Esophagus (tissue), 2 donors: ENCODE measurements at regions not wholly inside any gene's neighbourhood (a gene's known extent, or its start where the extent isn't known, plus 50 kb on each side); places are given as distances from the start of the nearest gene placed in this dataset.

Experiments
- H3K27ac ChIP-seq, 2 donors: one replicate each; pipeline ENCODE4 v1.5.1; 2013; ENCODE audit warnings: low read depth in 2 of 2, mild to moderate bottlenecking in 2 of 2, inconsistent platforms in 1 of 2, low read length in 1 of 2, moderate library complexity in 1 of 2
- H3K27me3 ChIP-seq, 2 donors: one replicate each; pipeline ENCODE4 v1.6.1; 2013; ENCODE audit warnings: low read length in 2 of 2, control low read depth in 1 of 2, mild to moderate bottlenecking in 1 of 2; ENCODE audit not compliant: insufficient read depth in 2 of 2, control insufficient read depth in 1 of 2
- H3K36me3 ChIP-seq, 2 donors: one replicate each; pipeline ENCODE4 v1.6.1; 2013; ENCODE audit warnings: low read length in 1 of 2; ENCODE audit not compliant: control insufficient read depth in 2 of 2, insufficient read depth in 2 of 2
- H3K4me1 ChIP-seq, 2 donors: one replicate each; pipeline ENCODE4 v1.6.1; 2013; ENCODE audit warnings: low read length in 1 of 2; ENCODE audit not compliant: control insufficient read depth in 2 of 2, insufficient read depth in 2 of 2
- H3K4me3 ChIP-seq, 2 donors: one replicate each; pipeline ENCODE4 v1.5.1; 2013; ENCODE audit warnings: low read length in 2 of 2, mild to moderate bottlenecking in 2 of 2, low read depth in 1 of 2, moderate library complexity in 1 of 2
- H3K9me3 ChIP-seq, 2 donors: one replicate each; pipeline ENCODE4 v1.6.1; 2013; ENCODE audit warnings: mild to moderate bottlenecking in 2 of 2, low read depth in 1 of 2, low read length in 1 of 2, moderate library complexity in 1 of 2; ENCODE audit not compliant: control insufficient read depth in 2 of 2, insufficient read depth in 1 of 2
- WGBS, 2 donors: extraction: QIAGEN DNeasy Blood & Tissue Kit; methylation state at CpG; one replicate each; pipeline ENCODE4 v1.1.7; 2013; 5-methylcytosine and 5-hydroxymethylcytosine counted together
- donor health status: healthy with polysubstance abuse.
- donor health status: Bipolar disorder and iron deficiency.

DNA sequence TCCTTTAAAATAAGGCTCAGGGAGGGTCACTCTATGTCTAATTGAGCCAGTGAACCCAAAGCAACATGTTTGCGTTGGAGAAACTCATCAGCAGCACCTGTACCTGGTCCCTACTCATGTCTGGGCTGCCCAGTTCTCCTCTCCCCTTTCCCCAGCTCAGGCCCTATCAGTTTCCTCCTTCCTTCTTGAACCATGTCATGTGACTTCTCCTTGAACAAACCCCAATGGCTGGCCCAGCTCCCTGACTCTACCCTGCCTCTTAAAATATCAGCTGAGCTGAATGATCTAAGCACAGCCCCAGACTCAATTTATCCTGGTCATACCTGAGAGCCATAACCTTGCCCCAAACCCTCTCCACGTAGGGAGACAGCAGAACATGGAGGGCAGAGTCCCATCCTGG lies 290.9 kb downstream of the LPIN1 start:
- no peaks in the 10 kb centered on the region for H3K27me3 ChIP-seq
- H3K9me3 ChIP-seq: no peaks in the 10 kb centered on the region
- no peak overlapping the region for H3K27ac ChIP-seq
- H3K4me3 ChIP-seq: no peak overlapping the region
- 84 to 92% methylated on average over 2 of the region's 2 CpGs for WGBS, 2 donors
- no peaks in the 10 kb centered on the region for H3K36me3 ChIP-seq
- no peaks in the 10 kb centered on the region for H3K4me1 ChIP-seq

DNA sequence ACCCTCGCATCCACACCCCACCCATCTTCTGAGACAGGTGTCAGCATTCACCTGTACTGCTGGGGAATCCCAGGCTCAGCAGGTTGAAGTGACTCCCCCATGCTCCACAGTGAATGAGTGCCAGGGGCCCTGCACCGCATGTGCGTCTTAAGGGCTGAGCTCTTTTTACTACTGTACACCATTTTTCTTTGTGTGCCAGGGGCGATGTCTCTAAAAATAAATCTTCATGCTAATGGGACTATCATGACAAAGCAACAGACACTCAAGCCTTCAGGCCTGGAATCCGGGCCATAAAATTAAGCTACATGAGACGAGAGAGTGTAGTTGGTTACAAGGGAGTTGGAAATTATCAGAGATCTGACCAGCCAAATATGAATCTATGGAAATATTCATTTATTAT lies 294.8 kb downstream of the LPIN1 start:
- WGBS, 2 donors: 97 to 98% methylated on average over 6 of the region's 6 CpGs
- no peaks in the 10 kb centered on the region for H3K27me3 ChIP-seq
- H3K4me1 ChIP-seq: no peaks in the 10 kb centered on the region
- no peaks in the 10 kb centered on the region for H3K9me3 ChIP-seq
- no peaks in the 10 kb centered on the region for H3K36me3 ChIP-seq
- H3K27ac ChIP-seq: no peak overlapping the region
- H3K4me3 ChIP-seq: no peak overlapping the region

DNA sequence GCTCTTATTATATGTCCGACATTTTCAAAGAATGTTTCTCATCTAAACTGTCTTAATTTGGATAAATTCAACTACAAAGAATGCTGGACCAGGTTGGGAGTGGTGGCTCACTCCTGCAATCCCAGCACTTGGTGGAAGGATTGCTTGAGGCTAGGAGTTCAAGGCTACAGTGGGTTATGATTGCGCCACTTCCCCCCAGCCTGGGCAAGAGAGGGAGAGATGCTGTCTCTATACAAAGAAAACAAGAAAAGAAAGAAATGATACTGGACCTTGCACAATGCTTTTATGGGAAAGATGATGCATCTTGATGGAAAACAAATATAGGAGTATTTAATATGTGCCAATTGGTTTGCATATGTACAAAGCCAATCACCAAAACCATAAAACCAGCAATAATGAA lies 296.7 kb downstream of the LPIN1 start:
- H3K4me3 ChIP-seq: no peak overlapping the region
- H3K9me3 ChIP-seq: no peaks in the 10 kb centered on the region
- H3K27me3 ChIP-seq: no peaks in the 10 kb centered on the region
- WGBS, 2 donors: 58 to 76% methylated on average over 2 of the region's 2 CpGs
- no peaks in the 10 kb centered on the region for H3K36me3 ChIP-seq
- no peaks in the 10 kb centered on the region for H3K4me1 ChIP-seq
- H3K27ac ChIP-seq: no peak overlapping the region

DNA sequence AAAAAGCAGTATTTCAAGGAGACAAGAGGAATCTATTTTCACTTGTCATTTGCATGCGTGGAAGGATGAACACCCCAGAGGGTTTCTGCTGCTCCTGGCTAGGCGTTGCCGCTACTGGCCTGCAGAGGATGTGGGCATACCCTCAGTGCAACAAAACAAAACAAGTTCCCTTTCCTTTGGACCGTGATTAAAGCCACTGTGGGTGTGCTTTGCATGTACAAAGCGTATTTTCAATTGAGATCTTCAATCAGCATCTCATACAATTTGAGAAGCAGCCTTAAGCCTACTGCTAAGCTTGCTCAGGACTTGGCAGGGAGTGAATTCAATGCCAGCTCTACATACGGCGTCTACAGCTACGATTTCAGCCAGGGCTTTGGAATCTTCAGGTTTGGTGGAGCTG lies 298.4 kb downstream of the LPIN1 start:
- H3K27ac ChIP-seq: no peak overlapping the region
- WGBS, 2 donors: 57 to 63% methylated on average over 8 of the region's 8 CpGs
- no peak overlapping the region for H3K4me3 ChIP-seq
- no peaks in the 10 kb centered on the region for H3K27me3 ChIP-seq
- H3K4me1 ChIP-seq: no peaks in the 10 kb centered on the region
- no peaks in the 10 kb centered on the region for H3K9me3 ChIP-seq
- no peaks in the 10 kb centered on the region for H3K36me3 ChIP-seq

DNA sequence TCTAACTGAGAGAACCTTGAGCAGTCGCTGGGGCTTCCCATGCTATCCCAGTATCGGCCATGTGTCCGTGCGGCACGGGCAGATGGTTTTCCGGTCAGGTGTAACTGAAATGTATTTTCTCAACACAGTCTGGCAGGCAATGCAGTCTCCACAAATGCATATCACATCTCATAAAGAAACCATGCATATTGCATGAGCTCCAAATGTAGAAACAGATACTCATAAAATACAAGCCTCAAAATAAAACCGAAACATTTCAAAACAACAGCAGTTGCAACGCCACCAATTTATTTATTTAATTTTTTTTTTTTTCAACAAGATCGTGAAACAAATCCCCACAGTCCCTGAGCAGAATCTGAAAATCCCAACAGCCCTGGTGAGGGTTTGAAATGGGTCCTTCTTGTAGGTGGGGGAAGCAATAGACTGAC lies 299.4 kb downstream of the LPIN1 start:
- 77 to 89% methylated on average over 9 of the region's 9 CpGs for WGBS, 2 donors
- no peaks in the 10 kb centered on the region for H3K36me3 ChIP-seq
- no peaks in the 10 kb centered on the region for H3K27me3 ChIP-seq
- no peaks in the 10 kb centered on the region for H3K9me3 ChIP-seq
- no peaks in the 10 kb centered on the region for H3K4me1 ChIP-seq
- no peak overlapping the region for H3K27ac ChIP-seq
- no peak overlapping the region for H3K4me3 ChIP-seq

DNA sequence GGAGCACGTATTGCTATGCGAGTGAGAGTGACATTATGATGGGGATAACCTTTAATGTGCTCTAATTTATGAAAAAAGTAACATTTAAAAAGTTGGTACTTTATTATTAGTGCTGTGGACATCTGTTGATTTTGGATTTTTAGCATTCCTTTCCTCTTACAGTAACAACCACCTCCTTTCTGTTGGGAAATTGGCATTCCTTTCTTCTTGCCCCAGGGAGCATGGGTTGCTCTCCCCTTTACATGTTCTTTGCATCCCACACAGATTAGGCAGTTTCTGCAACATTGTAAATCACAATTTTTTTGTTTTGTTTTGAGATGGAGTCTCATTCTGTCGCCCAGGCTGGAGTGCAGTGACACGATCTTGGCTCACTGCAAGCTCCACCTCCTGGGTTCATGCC lies 300.2 kb downstream of the LPIN1 start:
- H3K36me3 ChIP-seq: no peaks in the 10 kb centered on the region
- H3K27me3 ChIP-seq: no peaks in the 10 kb centered on the region
- H3K27ac ChIP-seq: no peak overlapping the region
- WGBS, 2 donors: 71 to 84% methylated on average over 4 of the region's 4 CpGs
- no peaks in the 10 kb centered on the region for H3K4me1 ChIP-seq
- H3K4me3 ChIP-seq: no peak overlapping the region
- H3K9me3 ChIP-seq: no peaks in the 10 kb centered on the region

DNA sequence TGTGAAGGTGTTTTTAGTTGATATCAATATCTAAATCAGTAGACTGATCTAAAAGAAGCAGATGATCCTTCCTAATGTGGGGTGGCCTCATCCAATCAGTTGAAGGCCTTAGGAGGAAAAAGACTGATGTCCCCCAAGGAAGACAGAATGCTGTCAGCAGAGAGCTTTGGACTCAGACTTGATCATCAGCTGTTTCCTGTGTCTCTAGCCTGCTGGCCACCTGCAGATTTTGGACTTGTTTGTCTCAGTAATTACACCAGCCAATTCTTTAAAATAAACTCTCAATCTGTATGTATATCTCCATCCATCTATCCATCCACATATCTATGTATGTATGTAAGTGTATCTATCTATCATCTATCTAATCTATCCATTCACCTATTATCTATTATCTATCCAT lies 301.3 kb downstream of the LPIN1 start:
- Histone ChIP-seq H3K9me3 (no peaks in the 10 kb centered on the region), H3K4me1 (no peaks in the 10 kb centered on the region), H3K36me3 (no peaks in the 10 kb centered on the region), H3K27ac (no peak overlapping the region), H3K4me3 (no peak overlapping the region), H3K27me3 (no peaks in the 10 kb centered on the region)

DNA sequence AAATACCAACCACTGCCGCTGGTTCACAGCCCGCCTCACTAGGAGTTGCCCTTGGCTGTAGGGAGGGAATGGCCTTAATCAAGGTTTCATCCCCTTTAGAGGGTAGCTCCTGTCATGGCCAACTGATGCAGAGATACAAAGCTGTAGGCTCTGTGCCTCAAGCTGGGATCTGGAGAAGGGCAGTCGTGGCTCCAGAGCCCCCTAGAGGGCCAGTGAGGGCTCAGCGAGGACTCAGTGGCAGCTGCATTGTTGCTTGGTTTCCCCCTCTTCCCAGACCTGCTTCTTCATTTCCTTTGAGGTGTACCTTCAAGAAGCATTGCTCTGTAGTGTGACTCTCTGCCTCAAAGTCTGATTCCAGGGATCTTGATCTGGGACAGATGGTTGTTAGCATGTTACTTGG lies 302.1 kb downstream of the LPIN1 start:
- H3K27me3 ChIP-seq: no peaks in the 10 kb centered on the region
- no peaks in the 10 kb centered on the region for H3K9me3 ChIP-seq
- no peak overlapping the region for H3K4me3 ChIP-seq
- no peaks in the 10 kb centered on the region for H3K36me3 ChIP-seq
- 68 to 89% methylated on average over 4 of the region's 4 CpGs for WGBS, 2 donors
- H3K4me1 ChIP-seq: no peaks in the 10 kb centered on the region
- H3K27ac ChIP-seq: no peak overlapping the region

DNA sequence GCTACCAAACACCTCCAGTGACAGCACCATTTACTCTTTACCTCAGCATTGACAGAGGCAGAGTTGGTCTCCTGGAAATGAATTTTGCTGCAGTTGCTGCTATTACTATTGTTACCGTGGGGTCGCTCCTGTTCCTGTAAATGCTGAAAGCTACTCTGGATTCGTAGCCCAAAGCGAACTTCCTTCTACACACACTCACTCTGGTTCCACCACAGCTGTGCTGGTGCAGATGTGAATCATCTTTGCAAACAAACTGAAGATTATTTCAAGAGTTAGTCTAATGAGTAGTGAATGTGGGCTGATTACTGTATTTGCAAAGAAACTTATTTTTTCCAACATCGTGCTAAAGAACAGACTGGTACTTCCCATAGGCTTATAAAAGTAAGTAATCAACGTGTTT lies 304.0 kb downstream of the LPIN1 start:
- WGBS, 2 donors: 51 to 54% methylated on average over 6 of the region's 6 CpGs
- Histone ChIP-seq H3K27me3 (no peaks in the 10 kb centered on the region), H3K9me3 (no peaks in the 10 kb centered on the region), H3K4me1 (no peaks in the 10 kb centered on the region), H3K36me3 (no peaks in the 10 kb centered on the region), H3K27ac (no peak overlapping the region), H3K4me3 (no peak overlapping the region)

DNA sequence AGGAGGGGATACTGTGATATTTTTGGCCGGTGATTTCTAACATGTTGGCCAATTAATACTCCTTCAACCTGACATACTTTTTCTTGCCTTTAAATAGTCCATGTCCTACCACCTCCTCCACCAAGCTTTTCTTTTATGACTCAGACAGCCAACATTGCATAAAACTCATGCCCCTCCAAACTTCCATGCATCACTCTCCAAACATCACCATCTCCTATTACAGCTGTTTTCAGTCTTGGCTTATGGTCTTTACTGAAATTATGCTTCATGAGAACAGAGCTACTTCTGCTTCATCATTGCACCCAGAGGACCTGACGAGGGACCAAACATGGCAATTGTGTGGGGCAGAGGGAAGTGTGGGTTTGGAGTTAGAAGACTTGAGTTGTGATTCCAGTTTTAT lies 305.4 kb downstream of the LPIN1 start:
- no peaks in the 10 kb centered on the region for H3K9me3 ChIP-seq
- H3K27me3 ChIP-seq: no peaks in the 10 kb centered on the region
- no peaks in the 10 kb centered on the region for H3K36me3 ChIP-seq
- H3K27ac ChIP-seq: no peak overlapping the region
- H3K4me3 ChIP-seq: no peak overlapping the region
- H3K4me1 ChIP-seq: no peaks in the 10 kb centered on the region
- WGBS, 2 donors: 86 to 89% methylated on average over 2 of the region's 2 CpGs
